ENCODE measurements at regions not wholly inside any gene's neighbourhood (a gene's known extent, or its start where the extent isn't known, plus 50 kb on each side); places are given as distances from the start of the nearest gene placed in this dataset.
"Not testable (repeated sequence)": the region's sequence is repeated elsewhere in the genome, so short reads cannot be mapped to it uniquely, and the experiment has no call there.

DNA sequence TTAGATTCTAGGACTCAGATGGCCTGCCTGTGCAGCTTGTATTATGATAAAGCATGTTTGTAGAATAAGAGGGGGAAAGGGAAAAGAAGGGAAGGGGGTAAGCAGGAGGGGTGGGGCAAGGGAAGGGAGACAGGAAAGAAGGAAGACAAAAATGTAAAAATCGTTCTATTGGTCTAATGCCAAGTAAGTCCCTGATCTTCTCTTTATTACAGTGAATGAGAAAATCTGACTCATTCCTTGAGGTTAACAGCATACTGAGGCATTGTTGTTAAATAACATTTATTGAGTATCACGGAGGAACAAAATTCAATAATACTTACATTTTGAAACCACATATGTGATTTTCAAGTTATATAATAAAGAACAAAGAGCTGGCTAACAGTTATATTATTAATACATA, 1534.7 kb downstream of the OLFM4 start:
- ChIA-PET CTCF (no interaction called here), POLR2A (no interaction called here)

DNA sequence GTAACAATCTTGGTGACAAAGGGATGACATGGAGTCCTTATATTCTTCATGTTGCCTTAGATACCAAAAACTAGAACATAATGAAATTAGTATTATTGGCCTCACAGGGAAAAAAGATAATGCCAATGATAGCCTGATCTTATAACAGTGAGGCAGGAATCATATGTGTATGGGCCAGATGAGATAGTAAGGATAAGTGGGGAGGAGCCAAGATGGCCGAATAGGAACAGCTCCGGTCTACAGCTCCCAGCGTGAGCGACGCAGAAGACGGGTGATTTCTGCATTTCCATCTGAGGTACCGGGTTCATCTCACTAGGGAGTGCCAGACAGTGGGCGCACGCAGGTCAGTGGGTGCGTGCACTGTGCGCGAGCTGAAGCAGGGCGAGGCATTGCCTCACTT, 1543.4 kb downstream of the OLFM4 start:
- CTCF ChIA-PET, POLR2A ChIA-PET: not testable (repeated sequence)

DNA sequence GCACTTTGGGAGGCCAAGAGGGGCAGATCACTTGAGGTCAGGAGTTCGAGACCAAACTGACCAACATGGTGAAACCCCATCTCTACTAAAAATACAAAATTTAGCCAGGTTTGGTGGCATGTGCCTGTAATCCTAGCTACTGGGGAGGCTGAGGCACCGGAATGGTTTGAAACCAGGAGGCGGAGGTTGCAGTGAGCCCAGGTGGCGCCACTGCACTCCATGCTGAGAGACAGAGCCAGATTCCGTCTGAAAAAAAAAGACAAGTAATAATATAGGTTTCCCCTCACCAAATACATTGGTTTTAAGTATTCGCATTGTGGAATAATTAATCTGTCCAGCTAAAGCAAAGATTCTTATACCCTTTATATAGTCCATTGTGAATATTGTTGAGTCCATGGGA, 1544.6 kb downstream of the OLFM4 start:
- ChIA-PET CTCF (no interaction called here), POLR2A (no interaction called here)

DNA sequence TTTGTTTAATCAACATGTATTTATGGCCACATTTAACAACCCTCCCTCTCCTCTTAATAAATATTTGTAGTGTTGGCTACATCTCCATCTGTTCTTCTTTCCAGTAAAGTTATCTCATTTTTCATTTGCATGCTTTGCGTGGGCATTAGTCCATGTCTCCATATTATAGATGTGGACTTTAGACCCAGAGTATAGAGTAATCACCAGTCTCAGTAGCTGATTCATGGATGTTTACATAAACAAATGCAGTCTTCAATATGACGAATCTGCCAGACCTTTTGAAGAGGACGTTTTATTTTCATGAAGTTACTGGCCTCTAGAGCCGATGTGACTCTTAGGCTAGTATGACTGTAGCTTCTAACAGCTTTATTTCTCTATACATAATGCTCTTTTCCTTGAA, 1546.2 kb downstream of the OLFM4 start:
- CTCF ChIA-PET: no interaction called here
- POLR2A ChIA-PET: no interaction called here

DNA sequence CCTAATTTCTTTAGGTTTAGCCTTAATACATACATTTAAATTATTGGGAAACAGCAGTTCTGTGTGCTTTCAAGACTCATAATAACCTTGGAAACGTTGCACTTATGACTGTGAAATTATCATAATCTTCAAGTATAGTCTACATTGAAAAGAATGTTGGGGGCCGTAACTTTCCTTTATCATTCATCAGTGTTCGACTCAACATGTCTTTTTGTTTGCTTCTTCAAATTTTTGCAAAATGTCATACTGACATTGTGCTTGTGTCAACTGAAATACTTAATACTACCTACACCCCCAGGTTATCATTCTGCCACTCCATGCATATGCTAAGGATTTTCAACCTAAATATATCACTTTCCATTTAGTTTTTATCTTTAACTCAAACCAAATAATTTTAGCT, 1562.9 kb downstream of the OLFM4 start:
- POLR2A ChIA-PET: no interaction called here
- CTCF ChIA-PET: no interaction called here

DNA sequence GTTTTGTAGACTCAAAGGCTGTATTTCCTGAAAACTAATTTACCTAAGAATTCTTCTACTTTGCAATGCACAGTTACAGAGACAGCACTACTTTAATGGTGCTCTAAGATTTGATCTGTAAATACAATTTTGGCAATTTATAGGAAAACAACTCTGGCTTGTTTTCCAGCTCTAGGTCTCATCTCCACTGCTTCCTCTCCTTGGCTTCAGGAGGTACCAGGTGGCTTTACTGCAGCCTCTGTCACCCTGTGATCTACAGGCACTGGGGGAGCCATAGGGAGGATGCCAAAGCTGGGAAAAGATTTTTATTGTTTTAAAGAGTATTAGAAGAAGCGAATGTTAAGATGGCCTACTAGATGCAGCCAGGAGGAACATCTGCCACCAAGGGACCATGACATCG, 1563.6 kb downstream of the OLFM4 start:
- ChIA-PET CTCF (no interaction called here), POLR2A (no interaction called here)

DNA sequence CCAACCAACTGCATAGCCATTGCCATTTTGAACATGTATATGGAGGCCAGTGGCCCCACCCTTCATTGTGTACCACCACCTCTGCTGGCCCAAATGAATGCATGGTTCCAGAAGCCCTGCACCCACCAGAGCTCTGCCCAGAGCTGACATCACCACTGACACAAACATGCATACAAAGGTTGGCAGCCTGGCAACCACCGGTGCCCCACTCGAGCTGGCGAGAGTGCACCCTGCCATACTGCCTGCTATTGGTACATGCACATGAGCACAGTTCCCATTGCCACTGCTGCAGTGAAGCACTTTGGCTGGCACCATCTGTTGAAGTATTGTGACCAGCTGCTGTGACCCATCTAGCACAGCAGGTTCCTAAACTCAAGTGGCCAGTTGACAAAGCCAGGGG, 1564.9 kb downstream of the OLFM4 start:
- POLR2A ChIA-PET: no interaction called here

DNA sequence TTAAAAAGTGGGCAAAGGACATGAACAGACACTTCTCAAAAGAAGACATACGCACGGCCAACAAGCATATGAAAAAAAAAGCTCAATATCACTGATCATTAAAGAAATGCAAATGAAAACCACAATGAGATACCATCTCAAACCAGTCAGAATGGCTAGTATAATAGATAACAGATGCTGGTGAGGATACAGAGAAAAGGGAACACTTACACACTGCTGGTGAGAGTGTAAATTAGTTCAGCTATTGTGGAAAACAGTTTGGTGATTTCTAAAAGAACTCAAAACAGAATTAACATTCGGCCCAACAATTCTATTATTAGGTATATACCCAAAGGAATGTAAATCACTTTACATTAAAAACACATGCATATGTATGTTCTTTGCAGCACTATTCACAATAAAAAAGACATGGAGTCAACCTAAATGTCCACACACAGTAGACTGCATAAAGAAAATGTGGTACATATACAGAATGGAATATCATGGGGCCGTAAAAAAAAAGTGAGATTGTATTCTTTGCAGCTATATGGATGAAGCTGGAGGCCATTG, 1569.0 kb downstream of the OLFM4 start:
- ChIA-PET CTCF (no interaction called here), POLR2A (no interaction called here)

More for the DNA sequence above, 1564.9 kb downstream of the OLFM4 start:
- CTCF ChIA-PET: interaction anchor here (1.5 kb wide), 1 partner anchor 22 kb away, joined by 3 read pairs; no protein-coding TSS in a partner anchor

DNA sequence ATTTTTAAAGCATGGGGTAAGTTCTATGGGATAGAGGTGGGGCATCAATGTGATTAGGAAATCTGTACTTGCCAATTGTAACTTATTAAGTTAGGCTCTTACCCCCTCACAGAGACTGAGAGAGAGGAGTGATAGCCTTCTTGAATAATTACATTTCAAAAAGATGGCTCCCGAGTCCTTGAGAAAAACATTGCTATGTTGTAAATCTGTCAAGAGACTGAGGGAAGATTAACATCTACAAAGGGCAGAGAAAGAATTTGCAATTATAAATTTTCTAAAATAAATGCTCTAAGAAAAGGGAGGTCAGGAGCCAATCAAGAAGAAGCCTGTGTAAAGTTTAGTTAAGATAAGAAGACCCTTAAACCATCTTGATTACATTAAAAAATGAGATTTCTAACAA, 1570.8 kb downstream of the OLFM4 start:
- CTCF ChIA-PET: no interaction called here
- POLR2A ChIA-PET: no interaction called here

DNA sequence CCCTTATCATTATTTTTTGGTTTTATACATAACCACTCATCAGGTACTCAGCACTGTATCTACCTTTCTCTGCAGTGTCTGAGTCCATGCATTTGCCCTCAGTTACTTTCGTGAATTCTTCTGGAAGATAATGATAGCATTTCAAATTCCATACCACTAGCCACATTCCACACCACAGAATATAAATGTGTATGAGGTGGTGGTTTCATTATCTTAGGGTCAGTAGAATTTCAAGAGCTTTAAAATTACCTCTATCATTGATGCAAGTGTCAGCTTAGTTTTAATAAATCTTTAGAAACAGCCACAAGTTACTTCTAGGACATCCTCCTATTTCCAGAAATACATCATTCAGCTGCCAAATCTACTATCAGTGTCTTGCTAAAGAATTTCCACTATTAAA, 1578.3 kb downstream of the OLFM4 start:
- CTCF ChIA-PET: no interaction called here
- POLR2A ChIA-PET: no interaction called here

DNA sequence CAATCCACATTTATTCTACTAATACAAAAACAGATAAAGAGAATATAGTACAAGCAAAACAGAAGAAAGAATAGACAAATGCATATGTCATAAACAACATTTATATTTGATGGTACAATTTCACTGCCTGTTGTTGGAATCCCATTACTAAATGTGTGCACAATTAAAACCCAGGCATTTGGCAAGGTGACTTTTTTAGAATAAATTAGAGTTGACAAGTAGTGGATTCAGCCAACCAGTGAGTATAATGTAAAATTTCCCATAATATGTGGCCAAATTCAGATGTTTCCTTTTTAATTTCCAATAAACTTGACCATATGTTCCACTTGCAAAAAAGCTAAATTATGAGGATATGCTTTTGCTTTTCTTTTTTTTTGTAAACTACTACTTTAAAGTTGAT, 1578.8 kb downstream of the OLFM4 start:
- CTCF ChIA-PET: no interaction called here
- POLR2A ChIA-PET: no interaction called here

DNA sequence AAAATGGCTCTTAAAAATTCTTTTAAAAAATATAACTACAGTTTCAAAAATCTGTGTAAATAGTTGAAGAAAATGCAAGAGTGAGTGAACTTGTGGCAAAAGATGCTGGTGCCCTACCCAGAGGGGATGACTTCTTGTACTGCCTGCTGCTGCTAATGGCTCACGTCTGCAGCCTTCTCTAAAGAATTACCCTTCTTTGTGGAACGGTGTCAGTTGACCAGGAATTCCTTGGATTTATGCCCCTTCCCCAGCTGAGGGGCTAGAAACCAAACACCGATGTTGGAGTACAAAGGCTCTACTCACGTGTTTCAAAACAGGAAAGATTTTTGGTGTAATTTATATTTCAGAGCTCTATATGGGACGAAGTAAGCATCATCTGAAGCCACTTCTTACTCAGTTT, 1582.8 kb downstream of the OLFM4 start:
- POLR2A ChIA-PET: no interaction called here
- CTCF ChIA-PET: no interaction called here

DNA sequence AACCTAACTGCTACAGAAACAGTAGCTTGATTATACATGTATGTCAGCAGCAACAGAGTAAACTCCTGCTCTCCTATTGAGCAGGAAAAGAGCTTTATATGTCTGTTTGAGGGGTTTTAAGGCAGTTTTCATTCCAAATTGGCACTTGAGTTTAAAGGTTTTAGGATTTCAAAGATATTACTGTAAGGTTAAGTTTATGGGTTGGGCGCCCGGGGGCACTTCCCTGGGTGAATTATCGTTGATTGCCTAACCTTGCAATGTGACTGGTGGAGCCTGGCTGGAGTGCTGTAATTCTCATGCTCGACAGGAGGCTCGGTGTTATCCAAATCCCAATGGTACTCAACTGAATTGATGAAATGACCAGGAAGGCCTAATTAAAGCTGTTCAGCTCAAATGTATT, 1586.1 kb downstream of the OLFM4 start:
- ChIA-PET CTCF (interaction anchor here (0.6 kb wide), 1 partner anchor 21 kb away, joined by 3 read pairs; no protein-coding TSS in a partner anchor), POLR2A (no interaction called here)

DNA sequence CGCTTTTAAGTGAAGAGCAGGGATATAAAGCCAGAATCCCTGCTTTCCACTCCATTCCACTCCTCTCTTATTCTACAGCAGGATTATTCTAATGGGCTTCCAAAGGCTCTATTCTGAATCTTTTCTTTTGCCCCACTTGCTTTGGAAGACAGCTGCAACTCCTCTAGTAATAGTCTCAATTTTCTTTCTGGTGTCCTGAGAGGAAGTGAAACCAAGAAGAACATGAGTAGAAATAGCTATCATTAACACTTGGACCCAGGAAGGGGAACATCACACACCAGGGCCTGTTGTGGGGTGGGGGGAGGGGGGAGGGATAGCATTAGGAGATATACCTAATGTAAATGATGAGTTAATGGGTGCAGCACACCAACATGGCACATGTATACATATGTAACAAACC, 1597.9 kb downstream of the OLFM4 start:
- POLR2A ChIA-PET, CTCF ChIA-PET: not testable (repeated sequence)

DNA sequence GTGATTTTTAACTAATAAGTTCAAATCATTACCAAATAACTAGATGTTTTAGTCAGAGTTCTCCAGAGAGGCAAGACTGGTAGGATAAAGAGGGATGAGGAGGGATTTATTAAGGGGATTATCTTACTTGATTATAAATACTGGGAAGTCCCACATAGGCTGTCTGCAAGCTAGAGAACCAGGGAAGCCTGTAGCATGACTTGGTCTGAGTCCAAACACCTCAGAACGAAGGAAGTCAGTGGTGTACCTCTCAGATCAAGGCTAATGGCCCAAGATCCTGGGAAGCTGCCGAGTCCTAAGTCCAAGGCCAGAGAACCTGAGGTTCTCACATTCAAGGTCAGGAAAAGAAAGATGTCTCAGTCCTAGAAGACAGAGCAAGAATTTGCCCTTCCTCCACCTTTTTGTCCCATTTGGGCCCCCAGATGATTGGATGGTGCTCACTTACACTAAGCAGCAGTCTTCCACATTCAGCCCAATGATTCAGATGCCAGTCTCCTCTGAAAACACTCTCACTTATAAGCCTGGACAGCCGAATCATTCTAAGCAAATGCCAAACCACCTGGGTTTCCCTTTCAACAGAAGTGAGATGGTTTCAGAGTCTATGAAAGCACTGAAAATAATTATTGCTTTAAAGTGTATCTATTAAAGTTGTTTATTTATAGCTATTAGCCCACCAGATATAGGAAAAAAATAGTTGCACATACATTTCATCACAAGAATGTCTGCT, 1599.2 kb downstream of the OLFM4 start:
- ChIA-PET POLR2A (no interaction called here), CTCF (no interaction called here)

DNA sequence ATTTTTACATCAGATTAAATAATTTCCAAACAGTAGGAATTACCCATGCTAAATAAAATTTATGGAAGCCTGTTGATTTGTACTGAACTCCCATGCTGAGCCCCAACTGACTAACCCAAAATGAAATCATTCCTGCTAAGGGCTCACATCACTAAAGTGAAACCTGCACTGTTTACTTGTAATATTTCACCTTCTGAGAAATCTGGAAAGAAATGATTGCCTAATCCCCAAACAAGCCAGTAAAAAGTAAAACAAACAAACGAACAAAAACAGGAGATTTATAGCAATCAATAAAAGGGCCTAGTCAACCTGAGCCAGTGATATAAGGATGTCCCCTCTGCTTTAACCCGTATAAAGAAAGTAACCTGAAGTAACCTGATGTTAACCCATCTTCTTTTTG, 1599.8 kb downstream of the OLFM4 start:
- POLR2A ChIA-PET: no interaction called here

DNA sequence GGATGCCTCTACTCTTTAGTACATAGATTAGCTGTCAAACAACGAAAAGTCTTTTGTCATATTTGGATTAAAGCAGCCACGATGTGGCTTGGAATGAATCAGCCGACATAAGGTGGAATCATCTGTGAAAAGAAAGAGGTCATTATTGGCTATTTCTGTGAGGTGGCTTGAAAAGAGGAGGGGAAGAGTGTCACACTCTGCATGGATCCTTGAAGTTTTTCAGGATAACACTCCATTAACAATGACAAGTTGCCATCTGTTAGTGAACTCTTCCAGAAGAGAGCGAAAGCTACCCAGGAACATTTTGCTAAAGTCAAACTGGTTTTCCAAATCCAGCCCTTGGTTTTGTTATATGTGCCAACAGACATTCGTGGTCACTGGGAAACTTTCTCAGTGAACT, 1604.8 kb downstream of the OLFM4 start:
- CTCF ChIA-PET: no interaction called here
- POLR2A ChIA-PET: no interaction called here

More for the DNA sequence above, 1599.8 kb downstream of the OLFM4 start:
- CTCF ChIA-PET: no interaction called here

DNA sequence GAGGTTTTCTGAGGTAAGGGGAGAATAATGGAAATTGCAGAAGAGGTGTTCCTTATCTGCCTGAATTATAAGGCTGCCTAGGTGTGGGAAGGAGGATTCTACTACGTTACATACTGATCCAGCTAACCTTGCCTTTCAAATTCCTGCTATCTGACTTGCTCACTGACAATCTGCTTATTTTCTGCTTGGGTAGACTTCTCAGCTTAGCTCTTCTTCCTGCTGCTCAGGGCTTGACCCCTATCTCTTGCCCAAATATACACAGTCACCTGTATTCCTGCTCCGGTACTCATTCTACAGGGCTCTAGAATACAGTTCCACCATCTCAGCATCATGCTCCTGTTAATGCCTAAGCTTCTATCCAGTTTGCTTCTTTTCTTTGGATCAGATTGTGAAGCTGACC, 1607.6 kb downstream of the OLFM4 start:
- ChIA-PET CTCF (no interaction called here), POLR2A (no interaction called here)

DNA sequence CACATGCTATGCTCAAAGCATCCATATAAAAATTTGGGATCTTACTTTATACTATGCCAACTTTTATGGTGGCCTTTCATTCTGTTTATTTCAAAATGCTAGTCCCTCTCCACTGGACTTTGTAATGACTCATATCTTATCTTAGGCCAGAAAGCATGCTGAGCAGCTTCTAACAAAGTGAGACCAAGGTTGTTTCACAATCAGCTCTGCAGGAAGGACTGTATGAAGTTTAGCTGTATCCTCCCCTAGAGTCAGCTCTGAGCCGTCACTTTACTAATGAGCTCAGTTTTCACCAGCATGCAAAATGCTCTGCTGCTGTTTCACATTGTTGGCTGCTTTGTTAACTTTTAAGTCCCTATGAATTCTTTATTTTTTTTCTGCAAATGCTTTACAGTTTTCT, 1608.8 kb downstream of the OLFM4 start:
- CTCF ChIA-PET: no interaction called here
- POLR2A ChIA-PET: no interaction called here

DNA sequence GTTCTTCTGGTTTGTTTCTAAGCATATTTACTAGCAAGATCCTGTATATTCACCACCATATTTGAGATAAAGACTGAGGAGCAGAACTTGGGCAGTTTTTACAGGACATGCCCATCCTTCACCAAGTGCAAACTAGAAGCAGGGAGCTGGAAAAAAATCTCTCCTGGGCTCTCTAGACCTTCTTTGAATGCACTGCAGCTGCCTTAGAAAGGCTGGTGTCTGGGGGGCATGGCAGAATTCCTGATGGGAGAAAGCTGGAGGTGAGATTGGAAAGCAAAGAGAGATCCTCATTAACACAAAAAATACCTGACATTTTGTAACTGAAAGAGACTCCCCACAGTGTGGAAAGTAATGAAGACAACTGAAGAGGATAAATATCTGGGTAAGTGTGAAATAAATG, 1612.1 kb downstream of the OLFM4 start:
- ChIA-PET CTCF (no interaction called here), POLR2A (no interaction called here)

DNA sequence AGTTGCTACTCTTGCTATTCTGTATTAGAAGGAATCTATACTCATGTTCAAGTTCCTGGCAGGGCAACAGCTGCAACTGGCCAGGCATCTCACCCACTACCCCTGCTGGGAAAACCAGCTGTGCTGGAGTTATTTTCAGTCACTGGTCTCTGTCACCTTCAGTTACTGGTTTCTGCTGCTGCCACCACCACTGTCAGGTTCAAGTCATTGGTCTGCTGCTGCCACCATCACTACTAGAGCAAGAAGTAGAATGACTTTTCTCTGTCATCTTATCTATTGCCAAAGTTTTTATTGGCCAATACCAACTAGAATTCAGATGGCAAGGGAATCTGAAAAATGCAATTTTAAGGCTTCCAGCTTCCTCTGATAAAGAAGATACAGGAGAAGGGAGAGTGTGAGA, 1615.2 kb downstream of the OLFM4 start:
- CTCF ChIA-PET: no interaction called here

DNA sequence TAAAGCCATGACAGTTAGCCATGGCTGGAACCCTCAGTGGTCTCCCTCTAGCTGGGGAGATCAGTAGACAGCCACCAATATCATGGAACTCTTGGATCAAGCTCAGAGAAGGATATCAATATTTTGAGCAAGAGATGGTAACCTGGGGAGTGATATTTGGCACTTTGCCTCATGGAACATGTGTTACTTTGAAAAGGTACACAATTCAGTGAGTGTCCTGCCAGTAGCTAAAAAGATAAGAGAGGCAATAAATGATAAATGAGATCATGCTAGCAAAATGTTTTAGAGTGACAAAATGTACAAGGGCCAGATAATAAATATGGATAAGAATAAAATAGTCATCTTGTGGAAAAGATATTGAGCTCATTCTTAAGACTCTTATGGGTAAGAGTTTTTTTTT, 1618.7 kb downstream of the OLFM4 start:
- ChIA-PET CTCF (no interaction called here), POLR2A (no interaction called here)

More for the DNA sequence above, 1615.2 kb downstream of the OLFM4 start:
- POLR2A ChIA-PET: no interaction called here
